ENCODE measurements at regions not wholly inside any gene's neighbourhood (a gene's known extent, or its start where the extent isn't known, plus 50 kb on each side); places are given as distances from the start of the nearest gene placed in this dataset.
"Not testable (repeated sequence)": the region's sequence is repeated elsewhere in the genome, so short reads cannot be mapped to it uniquely, and the experiment has no call there.

DNA sequence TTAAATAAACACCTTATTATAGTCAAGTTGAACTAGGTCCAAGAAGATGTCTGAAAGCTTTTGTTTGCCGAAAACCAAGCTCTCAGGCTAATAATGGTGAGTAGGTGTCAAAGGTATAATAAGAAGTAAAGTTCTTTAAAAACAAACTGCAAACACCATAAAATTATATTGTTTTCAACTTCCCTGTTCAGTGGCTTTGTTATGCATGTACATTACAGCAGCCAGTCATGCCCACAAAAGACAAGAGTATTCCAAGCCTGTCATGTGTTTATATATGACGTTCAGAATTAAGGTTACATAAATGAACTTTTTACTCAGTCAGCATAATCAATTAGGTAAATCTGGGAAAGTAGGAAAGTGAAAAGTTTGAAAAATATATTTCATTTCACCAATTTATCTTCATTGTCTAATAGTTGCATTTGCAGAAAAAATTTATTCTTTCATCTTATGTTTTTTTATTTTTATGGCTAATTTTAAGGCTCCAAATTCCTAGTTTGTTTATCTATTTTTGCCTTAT is 928.7 kb upstream of the SOX9 start:
- ChIA-PET POLR2A (no interaction called here), CTCF (no interaction called here)
- Mint-ChIP-seq H3K9me3 (peaks cover 2 to 20% (median 6%) of the 10 kb centered on the region in 5 donors), H3K27ac (no peak overlapping the region), H3K27me3 (no peaks in the 10 kb centered on the region), H3K4me3 (no peak overlapping the region), H3K36me3 (no peaks in the 10 kb centered on the region), H3K4me1 (no peaks in the 10 kb centered on the region)
- H3K4me3 ChIP-seq (ENCODE audit: low read length): no peak overlapping the region
- no peak overlapping the region for H3K27ac ChIP-seq (ENCODE audit: low read depth, low read length)
- H3K36me3 ChIP-seq (ENCODE audit: insufficient read depth, low read length): no peaks in the 10 kb centered on the region
- H3K4me1 ChIP-seq (ENCODE audit: insufficient read depth, low read length): no peaks in the 10 kb centered on the region
- no peaks in the 10 kb centered on the region for H3K9me3 ChIP-seq (ENCODE audit: low read length)
- no peaks in the 10 kb centered on the region for H3K27me3 ChIP-seq (ENCODE audit: insufficient read depth, low read length, poor library complexity, severe bottlenecking)
- DNase-seq: no peak

- CTCF ChIA-PET: no interaction called here
- Histone ChIP-seq H3K27me3 (ENCODE audit: insufficient read depth, low read length, poor library complexity, severe bottlenecking) (no peaks in the 10 kb centered on the region), H3K9me3 (ENCODE audit: low read length) (no peaks in the 10 kb centered on the region), H3K4me1 (ENCODE audit: insufficient read depth, low read length) (no peaks in the 10 kb centered on the region), H3K4me3 (ENCODE audit: low read length) (no peak overlapping the region), H3K27ac (ENCODE audit: low read depth, low read length) (no peak overlapping the region), H3K36me3 (ENCODE audit: insufficient read depth, low read length) (no peaks in the 10 kb centered on the region)
- Mint-ChIP-seq H3K4me3 (no peak overlapping the region), H3K27me3 (no peaks in the 10 kb centered on the region), H3K27ac (no peak overlapping the region), H3K9me3 (peaks cover 2 to 20% (median 8%) of the 10 kb centered on the region in 5 donors), H3K36me3 (no peaks in the 10 kb centered on the region), H3K4me1 (no peaks in the 10 kb centered on the region)
- POLR2A ChIA-PET: no interaction called here
- no peak for DNase-seq
Observed at GRCh38 chr17:71192848-71193247, 928.0 kb upstream of the SOX9 start.

GRCh38 chr17:71200597-71200996 is 920.2 kb upstream of the SOX9 start:
- no peak for DNase-seq
- Mint-ChIP-seq H3K36me3 (no peaks in the 10 kb centered on the region), H3K4me3 (no peak overlapping the region), H3K27me3 (no peaks in the 10 kb centered on the region), H3K27ac (no peak overlapping the region), H3K4me1 (no peaks in the 10 kb centered on the region), H3K9me3 (peaks cover 3 to 13% (median 7%) of the 10 kb centered on the region in 5 donors)
- Histone ChIP-seq H3K4me3 (ENCODE audit: low read length) (no peak overlapping the region), H3K4me1 (ENCODE audit: insufficient read depth, low read length) (no peaks in the 10 kb centered on the region), H3K36me3 (ENCODE audit: insufficient read depth, low read length) (no peaks in the 10 kb centered on the region), H3K9me3 (ENCODE audit: low read length) (no peaks in the 10 kb centered on the region), H3K27me3 (ENCODE audit: insufficient read depth, low read length, poor library complexity, severe bottlenecking) (no peaks in the 10 kb centered on the region), H3K27ac (ENCODE audit: low read depth, low read length) (no peak overlapping the region)
- ChIA-PET POLR2A (no interaction called here), CTCF (no interaction called here)

- Mint-ChIP-seq H3K4me1 (no peaks in the 10 kb centered on the region), H3K27ac (no peak overlapping the region), H3K27me3 (no peaks in the 10 kb centered on the region), H3K36me3 (no peaks in the 10 kb centered on the region), H3K4me3 (no peak overlapping the region), H3K9me3 (peaks cover 2 to 8% (median 5%) of the 10 kb centered on the region in 5 donors)
- ChIA-PET CTCF (no interaction called here), POLR2A (no interaction called here)
- Histone ChIP-seq H3K4me3 (ENCODE audit: low read length) (no peak overlapping the region), H3K27me3 (ENCODE audit: insufficient read depth, low read length, poor library complexity, severe bottlenecking) (no peaks in the 10 kb centered on the region), H3K27ac (ENCODE audit: low read depth, low read length) (no peak overlapping the region), H3K4me1 (ENCODE audit: insufficient read depth, low read length) (no peaks in the 10 kb centered on the region), H3K36me3 (ENCODE audit: insufficient read depth, low read length) (no peaks in the 10 kb centered on the region), H3K9me3 (ENCODE audit: low read length) (no peaks in the 10 kb centered on the region)
- no peak for DNase-seq
Observed at GRCh38 chr17:71201639-71202038, 919.2 kb upstream of the SOX9 start.

DNA sequence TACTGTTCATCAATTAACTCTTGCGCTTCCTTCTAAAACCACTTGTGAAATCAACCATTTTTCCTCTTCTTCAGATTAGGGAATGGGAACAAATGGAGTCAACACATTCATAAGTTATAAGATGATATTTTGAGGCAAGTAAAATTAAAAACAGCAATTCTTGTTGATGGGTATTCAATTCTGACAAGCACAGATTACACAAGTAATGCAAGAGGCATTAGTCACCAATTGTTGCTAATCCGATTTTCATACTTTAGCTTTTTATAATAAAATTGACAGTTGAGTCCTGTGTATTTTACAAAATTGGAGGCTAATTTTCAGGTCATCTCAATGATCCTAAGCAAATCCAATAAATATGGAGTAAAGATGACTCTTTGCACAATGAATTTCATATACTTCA is 918.4 kb upstream of the SOX9 start:
- POLR2A ChIA-PET: no interaction called here
- Mint-ChIP-seq H3K9me3 (peaks cover 2 to 8% (median 6%) of the 10 kb centered on the region in 5 donors), H3K27me3 (no peaks in the 10 kb centered on the region), H3K4me3 (no peak overlapping the region), H3K4me1 (no peaks in the 10 kb centered on the region), H3K36me3 (no peaks in the 10 kb centered on the region), H3K27ac (no peak overlapping the region)
- H3K4me1 ChIP-seq (ENCODE audit: insufficient read depth, low read length): no peaks in the 10 kb centered on the region
- H3K9me3 ChIP-seq (ENCODE audit: low read length): no peaks in the 10 kb centered on the region
- CTCF ChIA-PET: no interaction called here
- H3K36me3 ChIP-seq (ENCODE audit: insufficient read depth, low read length): no peaks in the 10 kb centered on the region
- no peak overlapping the region for H3K4me3 ChIP-seq (ENCODE audit: low read length)
- DNase-seq: no peak
- no peaks in the 10 kb centered on the region for H3K27me3 ChIP-seq (ENCODE audit: insufficient read depth, low read length, poor library complexity, severe bottlenecking)
- no peak overlapping the region for H3K27ac ChIP-seq (ENCODE audit: low read depth, low read length)

DNA sequence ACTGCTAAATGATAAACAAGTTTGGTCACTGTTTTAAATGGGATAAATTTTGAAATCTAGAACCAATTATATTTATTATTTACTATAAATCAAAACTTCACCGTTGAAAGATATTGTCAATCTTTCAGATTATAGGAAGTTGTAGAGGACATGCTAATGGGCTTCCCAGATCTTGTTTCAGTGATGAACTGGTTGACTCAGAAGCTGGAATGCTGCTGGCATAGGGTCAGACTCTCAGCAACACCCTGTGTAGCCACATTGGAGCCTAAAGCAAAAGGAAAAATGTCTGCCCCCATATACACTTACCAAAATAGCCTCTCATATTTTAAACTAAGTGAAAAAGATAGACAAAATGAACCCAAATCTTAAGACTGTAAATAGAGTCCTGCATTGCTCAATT is 916.9 kb upstream of the SOX9 start:
- CTCF ChIA-PET: no interaction called here
- no peak overlapping the region for H3K4me3 Mint-ChIP-seq
- Histone ChIP-seq H3K27ac (ENCODE audit: low read depth, low read length) (no peak overlapping the region), H3K9me3 (ENCODE audit: low read length) (no peaks in the 10 kb centered on the region), H3K36me3 (ENCODE audit: insufficient read depth, low read length) (no peaks in the 10 kb centered on the region), H3K4me1 (ENCODE audit: insufficient read depth, low read length) (no peaks in the 10 kb centered on the region), H3K4me3 (ENCODE audit: low read length) (no peak overlapping the region), H3K27me3 (ENCODE audit: insufficient read depth, low read length, poor library complexity, severe bottlenecking) (no peaks in the 10 kb centered on the region)
- no peaks in the 10 kb centered on the region for H3K27me3 Mint-ChIP-seq
- no peaks in the 10 kb centered on the region for H3K4me1 Mint-ChIP-seq
- peaks cover 4 to 14% (median 6%) of the 10 kb centered on the region in 5 donors for H3K9me3 Mint-ChIP-seq
- DNase-seq: no peak
- no peaks in the 10 kb centered on the region for H3K36me3 Mint-ChIP-seq
- no peak overlapping the region for H3K27ac Mint-ChIP-seq
- POLR2A ChIA-PET: no interaction called here

DNA sequence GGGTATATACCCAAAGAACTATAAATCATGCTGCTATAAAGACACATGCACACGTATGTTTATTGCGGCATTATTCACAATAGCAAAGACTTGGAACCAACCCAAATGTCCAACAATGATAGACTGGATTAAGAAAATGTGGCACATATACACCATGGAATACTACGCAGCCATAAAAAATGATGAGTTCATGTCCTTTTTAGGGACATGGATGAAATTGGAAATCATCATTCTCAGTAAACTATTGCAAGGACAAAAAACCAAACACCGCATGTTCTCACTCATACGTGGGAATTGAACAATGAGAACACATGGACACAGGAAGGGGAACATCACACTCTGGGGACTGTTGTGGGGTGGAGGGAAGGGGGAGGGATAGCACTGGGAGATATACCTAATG is 914.9 kb upstream of the SOX9 start:
- H3K4me1 ChIP-seq (ENCODE audit: insufficient read depth, low read length); H3K27ac ChIP-seq (ENCODE audit: low read depth, low read length); H3K27me3 Mint-ChIP-seq; H3K4me3 Mint-ChIP-seq; H3K9me3 ChIP-seq (ENCODE audit: low read length); H3K4me3 ChIP-seq (ENCODE audit: low read length); CTCF ChIA-PET; POLR2A ChIA-PET; DNase-seq; H3K36me3 Mint-ChIP-seq; H3K27ac Mint-ChIP-seq; H3K4me1 Mint-ChIP-seq; H3K36me3 ChIP-seq (ENCODE audit: insufficient read depth, low read length); H3K27me3 ChIP-seq (ENCODE audit: insufficient read depth, low read length, poor library complexity, severe bottlenecking): not testable (repeated sequence)
- H3K9me3 Mint-ChIP-seq: peaks cover 3 to 24% (median 8%) of the 10 kb centered on the region in 5 donors

GRCh38 chr17:71208111-71208704 is 912.6 kb upstream of the SOX9 start:
- Mint-ChIP-seq H3K27ac (no peak overlapping the region), H3K27me3 (no peaks in the 10 kb centered on the region), H3K9me3 (peaks cover 5 to 35% (median 13%) of the 10 kb centered on the region in 5 donors), H3K4me3 (no peak overlapping the region), H3K36me3 (no peaks in the 10 kb centered on the region), H3K4me1 (no peaks in the 10 kb centered on the region)
- no peak overlapping the region for H3K27ac ChIP-seq (ENCODE audit: low read depth, low read length)
- H3K4me3 ChIP-seq (ENCODE audit: low read length): no peak overlapping the region
- H3K27me3 ChIP-seq (ENCODE audit: insufficient read depth, low read length, poor library complexity, severe bottlenecking): no peaks in the 10 kb centered on the region
- POLR2A ChIA-PET: no interaction called here
- no peaks in the 10 kb centered on the region for H3K9me3 ChIP-seq (ENCODE audit: low read length)
- H3K4me1 ChIP-seq (ENCODE audit: insufficient read depth, low read length): no peaks in the 10 kb centered on the region
- CTCF ChIA-PET: no interaction called here
- no peaks in the 10 kb centered on the region for H3K36me3 ChIP-seq (ENCODE audit: insufficient read depth, low read length)
- DNase-seq: no peak

GRCh38 chr17:71213936-71214335 is 906.9 kb upstream of the SOX9 start:
- Mint-ChIP-seq H3K4me1 (no peaks in the 10 kb centered on the region), H3K4me3 (no peak overlapping the region), H3K36me3 (no peaks in the 10 kb centered on the region), H3K27me3 (no peaks in the 10 kb centered on the region), H3K27ac (no peak overlapping the region), H3K9me3 (peaks cover 9 to 44% (median 13%) of the 10 kb centered on the region in 5 donors)
- Histone ChIP-seq H3K4me1 (ENCODE audit: insufficient read depth, low read length) (no peaks in the 10 kb centered on the region), H3K36me3 (ENCODE audit: insufficient read depth, low read length) (no peaks in the 10 kb centered on the region), H3K27me3 (ENCODE audit: insufficient read depth, low read length, poor library complexity, severe bottlenecking) (no peaks in the 10 kb centered on the region), H3K4me3 (ENCODE audit: low read length) (no peak overlapping the region), H3K27ac (ENCODE audit: low read depth, low read length) (no peak overlapping the region), H3K9me3 (ENCODE audit: low read length) (no peaks in the 10 kb centered on the region)
- ChIA-PET POLR2A (no interaction called here), CTCF (no interaction called here)
- no peak for DNase-seq

Data from CD8-positive, alpha-beta memory T cell (primary cell).